ENCODE measurements at regions not wholly inside any gene's neighbourhood (a gene's known extent, or its start where the extent isn't known, plus 50 kb on each side); places are given as distances from the start of the nearest gene placed in this dataset.

GRCh38 chr9:108662956-108663355 is 192.8 kb downstream of the ACTL7B start:
- intact Hi-C loops (cut with DNase I) = no loop called here
- DNase-seq (ENCODE audit: extremely low spot score) = no peak
- Histone ChIP-seq H3K27ac (replicated peaks in 1 of 4) (no peak overlapping the region), H3K4me3 (no peak overlapping the region), H3K4me1 (no peaks in the 10 kb centered on the region), H3K9me3 (peaks cover 0 to 28% (median 21%) of the 10 kb centered on the region in 4 donors), H3K36me3 (no peaks in the 10 kb centered on the region), H3K27me3 (no peaks in the 10 kb centered on the region)
- TF ChIP-seq CTCF (IDR thresholded peaks at IDR 0.05) = no peak
- no peak for TF ChIP-seq EP300 (IDR thresholded peaks at IDR 0.05)
- TF ChIP-seq POLR2AphosphoS5 (IDR thresholded peaks at IDR 0.05) = no peak
- no peak for TF ChIP-seq POLR2A (IDR thresholded peaks at IDR 0.05; ENCODE audit: low read depth)
- 88% methylated on average over 4 of the region's 4 CpGs for WGBS

- Histone ChIP-seq H3K4me1 (no peaks in the 10 kb centered on the region), H3K27me3 (no peaks in the 10 kb centered on the region), H3K36me3 (no peaks in the 10 kb centered on the region), H3K27ac (replicated peaks in 1 of 4) (no peak overlapping the region), H3K9me3 (peaks cover 0 to 28% (median 21%) of the 10 kb centered on the region in 4 donors), H3K4me3 (no peak overlapping the region)
- intact Hi-C loops (cut with DNase I) = no loop called here
- WGBS = 68% methylated on average over 6 of the region's 6 CpGs
- DNase-seq (ENCODE audit: extremely low spot score) = no peak
- TF ChIP-seq POLR2AphosphoS5 (IDR thresholded peaks at IDR 0.05) (no peak), POLR2A (IDR thresholded peaks at IDR 0.05; ENCODE audit: low read depth) (no peak), CTCF (IDR thresholded peaks at IDR 0.05) (no peak), EP300 (IDR thresholded peaks at IDR 0.05) (no peak)
Measured at GRCh38 chr9:108662091-108662875, 193.5 kb downstream of the ACTL7B start.

GRCh38 chr9:108656566-108656965 is 199.2 kb downstream of the ACTL7B start:
- Histone ChIP-seq H3K4me1 (no peaks in the 10 kb centered on the region), H3K27me3 (no peaks in the 10 kb centered on the region), H3K4me3 (no peak overlapping the region), H3K27ac (replicated peaks in 1 of 4) (no peak overlapping the region), H3K9me3 (peaks cover 0 to 28% (median 21%) of the 10 kb centered on the region in 4 donors), H3K36me3 (no peaks in the 10 kb centered on the region)
- no peak for DNase-seq (ENCODE audit: extremely low spot score)
- no peak for TF ChIP-seq CTCF (IDR thresholded peaks at IDR 0.05)
- WGBS = 73% methylated on average over 5 of the region's 5 CpGs
- intact Hi-C loops (cut with DNase I) = no loop called here

GRCh38 chr9:108655818-108656217 is 200.0 kb downstream of the ACTL7B start:
- Histone ChIP-seq H3K9me3 (peaks cover 0 to 28% (median 21%) of the 10 kb centered on the region in 4 donors), H3K4me3 (no peak overlapping the region), H3K27me3 (no peaks in the 10 kb centered on the region), H3K36me3 (no peaks in the 10 kb centered on the region), H3K4me1 (no peaks in the 10 kb centered on the region), H3K27ac (replicated peaks in 1 of 4) (no peak overlapping the region)
- DNase-seq (ENCODE audit: extremely low spot score) = no peak
- 75% methylated on average over 7 of the region's 7 CpGs for WGBS
- TF ChIP-seq POLR2A (IDR thresholded peaks at IDR 0.05; ENCODE audit: low read depth) = no peak
- TF ChIP-seq POLR2AphosphoS5 (IDR thresholded peaks at IDR 0.05) = no peak
- no peak for TF ChIP-seq EP300 (IDR thresholded peaks at IDR 0.05)
- no peak for TF ChIP-seq CTCF (IDR thresholded peaks at IDR 0.05)
- intact Hi-C loops (cut with DNase I) = no loop called here

- Histone ChIP-seq H3K9me3 (peaks cover 0 to 15% (median 12%) of the 10 kb centered on the region in 4 donors), H3K27me3 (no peaks in the 10 kb centered on the region), H3K4me1 (no peaks in the 10 kb centered on the region), H3K36me3 (no peaks in the 10 kb centered on the region), H3K27ac (replicated peaks in 1 of 4) (no peak overlapping the region), H3K4me3 (no peak overlapping the region)
- WGBS = 70% methylated on average over 2 of the region's 2 CpGs
- DNase-seq (ENCODE audit: extremely low spot score) = no peak
- intact Hi-C loops (cut with DNase I) = no loop called here
- TF ChIP-seq POLR2AphosphoS5 (IDR thresholded peaks at IDR 0.05) (no peak), POLR2A (IDR thresholded peaks at IDR 0.05; ENCODE audit: low read depth) (no peak), CTCF (IDR thresholded peaks at IDR 0.05) (no peak), EP300 (IDR thresholded peaks at IDR 0.05) (no peak)
Measured at GRCh38 chr9:108654566-108654965, 201.2 kb downstream of the ACTL7B start.
